ENCODE measurements at regions not wholly inside any gene's neighbourhood (a gene's known extent, or its start where the extent isn't known, plus 50 kb on each side); places are given as distances from the start of the nearest gene placed in this dataset.

GRCh38 chr13:106184790-106185189 lies 350.7 kb downstream of the EFNB2 start:
- ATAC-seq (no peak), DNase-seq (no peak)
- intact Hi-C loops (cut with micrococcal nuclease): no loop called here
- ChIA-PET CTCF (no interaction called here), POLR2A (no interaction called here)
- Mint-ChIP-seq H3K4me1 (ENCODE audit: low read depth) (no peaks in the 10 kb centered on the region), H3K27ac (no peak overlapping the region), H3K27me3 (no peaks in the 10 kb centered on the region), H3K9me3 (peaks cover 2% of the 10 kb centered on the region), H3K36me3 (ENCODE audit: low read depth) (no peaks in the 10 kb centered on the region), H3K4me3 (no peak overlapping the region)
- TF ChIP-seq CTCF (IDR thresholded peaks at IDR 0.05): no peak

- ATAC-seq: no peak
- H3K36me3 Mint-ChIP-seq (ENCODE audit: low read depth): no peaks in the 10 kb centered on the region
- POLR2A ChIA-PET: no interaction called here
- no peaks in the 10 kb centered on the region for H3K4me1 Mint-ChIP-seq (ENCODE audit: low read depth)
- H3K9me3 Mint-ChIP-seq: no peaks in the 10 kb centered on the region
- no peak for DNase-seq
- H3K4me3 Mint-ChIP-seq: no peak overlapping the region
- no peak overlapping the region for H3K27ac Mint-ChIP-seq
- intact Hi-C loops (cut with micrococcal nuclease): no loop called here
- no peak for TF ChIP-seq CTCF (IDR thresholded peaks at IDR 0.05)
- CTCF ChIA-PET: no interaction called here
- no peaks in the 10 kb centered on the region for H3K27me3 Mint-ChIP-seq
Observed at GRCh38 chr13:106183410-106184065, 351.9 kb downstream of the EFNB2 start.

- no peak for TF ChIP-seq CTCF (IDR thresholded peaks at IDR 0.05)
- no peak for ATAC-seq
- Mint-ChIP-seq H3K27me3 (no peaks in the 10 kb centered on the region), H3K36me3 (ENCODE audit: low read depth) (no peaks in the 10 kb centered on the region), H3K9me3 (no peaks in the 10 kb centered on the region), H3K4me3 (no peak overlapping the region), H3K27ac (no peak overlapping the region), H3K4me1 (ENCODE audit: low read depth) (no peaks in the 10 kb centered on the region)
- ChIA-PET POLR2A (no interaction called here), CTCF (no interaction called here)
- DNase-seq: no peak
- intact Hi-C loops (cut with micrococcal nuclease): no loop called here
Observed at GRCh38 chr13:106182404-106182803, 353.1 kb downstream of the EFNB2 start.

GRCh38 chr13:106178816-106179215 lies 356.6 kb downstream of the EFNB2 start:
- Mint-ChIP-seq H3K27me3 (no peaks in the 10 kb centered on the region), H3K9me3 (no peaks in the 10 kb centered on the region)

GRCh38 chr13:106177146-106177545 lies 358.3 kb downstream of the EFNB2 start:
- no peak for ATAC-seq
- intact Hi-C loops (cut with micrococcal nuclease): no loop called here
- Mint-ChIP-seq H3K4me1 (ENCODE audit: low read depth) (no peaks in the 10 kb centered on the region), H3K27me3 (no peaks in the 10 kb centered on the region), H3K27ac (no peak overlapping the region), H3K36me3 (ENCODE audit: low read depth) (no peaks in the 10 kb centered on the region), H3K9me3 (no peaks in the 10 kb centered on the region), H3K4me3 (no peak overlapping the region)
- no peak for DNase-seq
- ChIA-PET POLR2A (no interaction called here), CTCF (no interaction called here)
- no peak for TF ChIP-seq CTCF (IDR thresholded peaks at IDR 0.05)

More at GRCh38 chr13:106178816-106179215, 356.6 kb downstream of the EFNB2 start:
- ChIA-PET CTCF (no interaction called here), POLR2A (no interaction called here)
- DNase-seq: no peak
- Mint-ChIP-seq H3K36me3 (ENCODE audit: low read depth) (no peaks in the 10 kb centered on the region), H3K4me3 (no peak overlapping the region), H3K27ac (no peak overlapping the region), H3K4me1 (ENCODE audit: low read depth) (no peaks in the 10 kb centered on the region)
- intact Hi-C loops (cut with micrococcal nuclease): no loop called here
- no peak for ATAC-seq
- no peak for TF ChIP-seq CTCF (IDR thresholded peaks at IDR 0.05)

Measured in activated CD8-positive, alpha-beta T cell treated with anti-CD3 and anti-CD28 coated beads for 36 hours (primary cell).